IMR-90 (cell line): ENCODE measurements at regions not wholly inside any gene's neighbourhood (a gene's known extent, or its start where the extent isn't known, plus 50 kb on each side); places are given as distances from the start of the nearest gene placed in this dataset.
A peak's percentile ranks its signal among the peaks of the same experiment; 100 is the strongest.

Source experiments
- BHLHE40 ChIP-seq: fragments of 150-350 bp; IDR thresholded peaks from 2 replicates; pipeline ENCODE4 v1.6.1; 2016; ENCODE audit warnings: mild to moderate bottlenecking, low read depth, low read length
- CEBPB ChIP-seq: IDR thresholded peaks from 2 replicates; pipeline ENCODE4 v1.6.1; 2012; ENCODE audit warnings: low read depth, low read length, improper control_type of control experiment
- FOS ChIP-seq: fragments of 150-350 bp; IDR thresholded peaks from 2 replicates; pipeline ENCODE4 v1.6.1; 2016; ENCODE audit warnings: low read depth, low read length
- MAFK ChIP-seq: IDR thresholded peaks from 2 replicates; pipeline ENCODE4 v1.6.1; 2012; ENCODE audit warnings: low read depth, low read length, improper control_type of control experiment
- MAZ ChIP-seq: IDR thresholded peaks from 2 replicates; pipeline ENCODE4 v1.6.1; 2012; ENCODE audit warnings: low read depth, mild to moderate bottlenecking, low read length, improper control_type of control experiment, moderate library complexity, borderline replicate concordance
- MXI1 ChIP-seq: IDR thresholded peaks from 2 replicates; pipeline ENCODE4 v1.6.1; 2012; ENCODE audit warnings: low read depth, mild to moderate bottlenecking, low read length, moderate library complexity, borderline replicate concordance
- NFE2L2 ChIP-seq: fragments of 150-350 bp; IDR thresholded peaks from 2 replicates; pipeline ENCODE4 v1.6.1; 2016; ENCODE audit warnings: low read depth, mild to moderate bottlenecking, low read length
- POLR2A ChIP-seq: IDR thresholded peaks from 2 replicates; pipeline ENCODE4 v1.6.1; 2012; ENCODE audit warnings: mild to moderate bottlenecking, low read depth, low read length
- RAD21 ChIP-seq: IDR thresholded peaks from 2 replicates; pipeline ENCODE4 v1.6.1; 2012; ENCODE audit warnings: low read length, improper control_type of control experiment
- RCOR1 ChIP-seq: IDR thresholded peaks from 2 replicates; pipeline ENCODE4 v1.6.1; 2012; ENCODE audit warnings: mild to moderate bottlenecking, low read length, improper control_type of control experiment; ENCODE audit not compliant: insufficient replicate concordance
- RFX5 ChIP-seq: IDR thresholded peaks from 2 replicates; pipeline ENCODE4 v1.8.0; 2012; ENCODE audit warnings: low read depth, mild to moderate bottlenecking, low read length, moderate library complexity
- SMC3 ChIP-seq: fragments of 150-350 bp; IDR thresholded peaks from 2 replicates; pipeline ENCODE4 v1.6.1; 2016; ENCODE audit warnings: low read depth, mild to moderate bottlenecking, antibody characterized with exemption, low read length, moderate library complexity
- USF2 ChIP-seq: fragments of 150-350 bp; IDR thresholded peaks from 2 replicates; pipeline ENCODE4 v1.6.1; 2017; ENCODE audit warnings: mild to moderate bottlenecking, antibody characterized with exemption, low read length, low read depth
- TF ChIP-seq, protein P1 (sequence below): conservative IDR thresholded peaks from 2 replicates; pipeline ENCODE4 v1.5.1; 2012; ENCODE audit warnings: mild to moderate bottlenecking, low read depth, low read length, improper control_type of control experiment

DNA sequence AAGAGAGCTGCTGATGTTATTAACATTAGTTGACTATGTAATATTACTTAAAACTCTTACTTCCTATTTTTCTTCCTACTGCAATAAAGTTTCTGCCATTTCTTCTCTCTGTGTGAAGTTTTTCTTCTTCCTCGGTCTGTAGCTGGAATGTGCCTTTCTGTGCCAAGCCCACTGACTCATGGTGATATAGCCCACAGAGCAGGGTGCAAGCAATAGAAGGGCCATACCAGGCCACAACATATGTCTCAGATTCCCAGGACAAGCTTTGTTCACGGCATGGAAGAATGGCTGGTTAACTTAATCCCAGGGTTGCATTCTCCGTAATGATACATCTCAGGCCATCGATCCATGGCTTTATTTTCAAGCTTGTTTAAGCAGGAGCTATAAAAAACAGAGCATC lies 815.3 kb downstream of the TUSC7 start:
- TF ChIP-seq SMC3 (no peak), POLR2A (no peak), MAFK (no peak), BHLHE40 (no peak), RFX5 (no peak), MXI1 (no peak), RAD21 (0 out of 2 replicates have a peak, but pooled peaks have one; percentile 4), MAZ (no peak), CEBPB (no peak), USF2 (no peak), RCOR1 (no peak), FOS (no peak), NFE2L2 (no peak)
- TF ChIP-seq, protein P1, sequence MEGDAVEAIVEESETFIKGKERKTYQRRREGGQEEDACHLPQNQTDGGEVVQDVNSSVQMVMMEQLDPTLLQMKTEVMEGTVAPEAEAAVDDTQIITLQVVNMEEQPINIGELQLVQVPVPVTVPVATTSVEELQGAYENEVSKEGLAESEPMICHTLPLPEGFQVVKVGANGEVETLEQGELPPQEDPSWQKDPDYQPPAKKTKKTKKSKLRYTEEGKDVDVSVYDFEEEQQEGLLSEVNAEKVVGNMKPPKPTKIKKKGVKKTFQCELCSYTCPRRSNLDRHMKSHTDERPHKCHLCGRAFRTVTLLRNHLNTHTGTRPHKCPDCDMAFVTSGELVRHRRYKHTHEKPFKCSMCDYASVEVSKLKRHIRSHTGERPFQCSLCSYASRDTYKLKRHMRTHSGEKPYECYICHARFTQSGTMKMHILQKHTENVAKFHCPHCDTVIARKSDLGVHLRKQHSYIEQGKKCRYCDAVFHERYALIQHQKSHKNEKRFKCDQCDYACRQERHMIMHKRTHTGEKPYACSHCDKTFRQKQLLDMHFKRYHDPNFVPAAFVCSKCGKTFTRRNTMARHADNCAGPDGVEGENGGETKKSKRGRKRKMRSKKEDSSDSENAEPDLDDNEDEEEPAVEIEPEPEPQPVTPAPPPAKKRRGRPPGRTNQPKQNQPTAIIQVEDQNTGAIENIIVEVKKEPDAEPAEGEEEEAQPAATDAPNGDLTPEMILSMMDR: no peak
